ENCODE measurements at regions not wholly inside any gene's neighbourhood (a gene's known extent, or its start where the extent isn't known, plus 50 kb on each side); places are given as distances from the start of the nearest gene placed in this dataset.

- no peak overlapping the region for H3K4me3 ChIP-seq (ENCODE audit: insufficient read depth, low read length)
- H3K9me3 ChIP-seq (ENCODE audit: low read depth, low read length): no peaks in the 10 kb centered on the region
- no peaks in the 10 kb centered on the region for H3K27me3 ChIP-seq (ENCODE audit: insufficient read depth, low read length)
- no peaks in the 10 kb centered on the region for H3K36me3 ChIP-seq (ENCODE audit: insufficient read depth, low read length)
- no peak for DNase-seq (ENCODE audit: insufficient read length, low spot score, missing footprints)
- TF ChIP-seq, protein P1, sequence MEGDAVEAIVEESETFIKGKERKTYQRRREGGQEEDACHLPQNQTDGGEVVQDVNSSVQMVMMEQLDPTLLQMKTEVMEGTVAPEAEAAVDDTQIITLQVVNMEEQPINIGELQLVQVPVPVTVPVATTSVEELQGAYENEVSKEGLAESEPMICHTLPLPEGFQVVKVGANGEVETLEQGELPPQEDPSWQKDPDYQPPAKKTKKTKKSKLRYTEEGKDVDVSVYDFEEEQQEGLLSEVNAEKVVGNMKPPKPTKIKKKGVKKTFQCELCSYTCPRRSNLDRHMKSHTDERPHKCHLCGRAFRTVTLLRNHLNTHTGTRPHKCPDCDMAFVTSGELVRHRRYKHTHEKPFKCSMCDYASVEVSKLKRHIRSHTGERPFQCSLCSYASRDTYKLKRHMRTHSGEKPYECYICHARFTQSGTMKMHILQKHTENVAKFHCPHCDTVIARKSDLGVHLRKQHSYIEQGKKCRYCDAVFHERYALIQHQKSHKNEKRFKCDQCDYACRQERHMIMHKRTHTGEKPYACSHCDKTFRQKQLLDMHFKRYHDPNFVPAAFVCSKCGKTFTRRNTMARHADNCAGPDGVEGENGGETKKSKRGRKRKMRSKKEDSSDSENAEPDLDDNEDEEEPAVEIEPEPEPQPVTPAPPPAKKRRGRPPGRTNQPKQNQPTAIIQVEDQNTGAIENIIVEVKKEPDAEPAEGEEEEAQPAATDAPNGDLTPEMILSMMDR (IDR thresholded peaks at IDR 0.05; ENCODE audit: extremely low read depth, low read depth, low read length): no peak
- no peak overlapping the region for H3K4me2 ChIP-seq (ENCODE audit: insufficient read depth, low read length)
- no peaks in the 10 kb centered on the region for H4K20me1 ChIP-seq (ENCODE audit: insufficient read depth, low read length)
- no peaks in the 10 kb centered on the region for H3K4me1 ChIP-seq (ENCODE audit: insufficient read depth, low read length)
- no peaks in the 10 kb centered on the region for H3K79me2 ChIP-seq (ENCODE audit: insufficient read depth, low read length)
- H3K27ac ChIP-seq (ENCODE audit: low read depth, low read length): no peak overlapping the region
- no peak overlapping the region for H2AFZ ChIP-seq (ENCODE audit: low read length)
Observed at GRCh38 chr3:193119926-193120325, 121.1 kb upstream of the PLAAT1 start.

DNA sequence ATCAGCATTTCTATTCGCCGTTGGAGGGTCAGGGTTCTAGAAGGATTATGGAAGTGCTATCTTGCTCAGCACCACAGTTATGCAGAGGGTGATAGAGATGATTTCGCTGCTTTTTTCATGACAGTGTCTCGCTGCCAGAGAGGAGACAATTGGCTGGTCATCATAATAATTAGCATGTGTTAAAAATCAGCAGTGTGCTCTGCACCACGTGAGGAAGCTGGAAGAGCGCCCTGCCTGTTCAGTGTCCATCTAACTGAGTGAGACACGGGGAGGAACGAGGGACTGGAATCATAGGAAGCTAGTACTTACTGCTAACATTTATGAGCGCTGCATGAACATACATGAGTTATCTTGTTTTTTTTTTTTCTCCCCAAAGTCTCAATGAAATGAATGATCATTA lies 116.2 kb upstream of the PLAAT1 start:
- Histone ChIP-seq H3K9me3 (ENCODE audit: low read depth, low read length) (no peaks in the 10 kb centered on the region), H3K4me1 (ENCODE audit: insufficient read depth, low read length) (no peaks in the 10 kb centered on the region), H3K4me2 (ENCODE audit: insufficient read depth, low read length) (no peak overlapping the region), H3K79me2 (ENCODE audit: insufficient read depth, low read length) (no peaks in the 10 kb centered on the region), H2AFZ (ENCODE audit: low read length) (no peak overlapping the region), H4K20me1 (ENCODE audit: insufficient read depth, low read length) (no peaks in the 10 kb centered on the region), H3K36me3 (ENCODE audit: insufficient read depth, low read length) (no peaks in the 10 kb centered on the region), H3K27ac (ENCODE audit: low read depth, low read length) (no peak overlapping the region), H3K27me3 (ENCODE audit: insufficient read depth, low read length) (no peaks in the 10 kb centered on the region), H3K4me3 (ENCODE audit: insufficient read depth, low read length) (no peak overlapping the region)
- DNase-seq (ENCODE audit: insufficient read length, low spot score, missing footprints): no peak
- TF ChIP-seq, protein P1 (IDR thresholded peaks at IDR 0.05; ENCODE audit: extremely low read depth, low read depth, low read length): no peak

GRCh38 chr3:193129607-193130006 lies 111.4 kb upstream of the PLAAT1 start:
- no peaks in the 10 kb centered on the region for H3K79me2 ChIP-seq (ENCODE audit: insufficient read depth, low read length)

GRCh38 chr3:193130576-193130975 lies 110.4 kb upstream of the PLAAT1 start:
- no peaks in the 10 kb centered on the region for H3K4me1 ChIP-seq (ENCODE audit: insufficient read depth, low read length)
- no peaks in the 10 kb centered on the region for H4K20me1 ChIP-seq (ENCODE audit: insufficient read depth, low read length)
- no peak overlapping the region for H2AFZ ChIP-seq (ENCODE audit: low read length)
- no peaks in the 10 kb centered on the region for H3K36me3 ChIP-seq (ENCODE audit: insufficient read depth, low read length)
- H3K27ac ChIP-seq (ENCODE audit: low read depth, low read length): no peak overlapping the region
- H3K9me3 ChIP-seq (ENCODE audit: low read depth, low read length): no peaks in the 10 kb centered on the region
- no peaks in the 10 kb centered on the region for H3K79me2 ChIP-seq (ENCODE audit: insufficient read depth, low read length)
- no peak for DNase-seq (ENCODE audit: insufficient read length, low spot score, missing footprints)
- no peak overlapping the region for H3K4me3 ChIP-seq (ENCODE audit: insufficient read depth, low read length)
- H3K27me3 ChIP-seq (ENCODE audit: insufficient read depth, low read length): no peaks in the 10 kb centered on the region
- TF ChIP-seq, protein P1 (IDR thresholded peaks at IDR 0.05; ENCODE audit: extremely low read depth, low read depth, low read length): no peak
- no peak overlapping the region for H3K4me2 ChIP-seq (ENCODE audit: insufficient read depth, low read length)

More at GRCh38 chr3:193129607-193130006, 111.4 kb upstream of the PLAAT1 start:
- H3K4me3 ChIP-seq (ENCODE audit: insufficient read depth, low read length): no peak overlapping the region
- no peaks in the 10 kb centered on the region for H3K9me3 ChIP-seq (ENCODE audit: low read depth, low read length)
- no peaks in the 10 kb centered on the region for H4K20me1 ChIP-seq (ENCODE audit: insufficient read depth, low read length)
- no peak overlapping the region for H3K27ac ChIP-seq (ENCODE audit: low read depth, low read length)
- no peaks in the 10 kb centered on the region for H3K27me3 ChIP-seq (ENCODE audit: insufficient read depth, low read length)
- no peak overlapping the region for H3K4me2 ChIP-seq (ENCODE audit: insufficient read depth, low read length)
- TF ChIP-seq, protein P1 (IDR thresholded peaks at IDR 0.05; ENCODE audit: extremely low read depth, low read depth, low read length): no peak
- no peaks in the 10 kb centered on the region for H3K4me1 ChIP-seq (ENCODE audit: insufficient read depth, low read length)
- H3K36me3 ChIP-seq (ENCODE audit: insufficient read depth, low read length): no peaks in the 10 kb centered on the region
- no peak for DNase-seq (ENCODE audit: insufficient read length, low spot score, missing footprints)
- no peak overlapping the region for H2AFZ ChIP-seq (ENCODE audit: low read length)

Data from osteoblast (primary cell).